Tibial nerve (tissue), 4 donors: ENCODE measurements at regions not wholly inside any gene's neighbourhood (a gene's known extent, or its start where the extent isn't known, plus 50 kb on each side); places are given as distances from the start of the nearest gene placed in this dataset.

Experiments used
- DNase-seq, 2 donors: peaks; one replicate each; pipeline ENCODE4 v3.0.0-alpha.2; 2019; ENCODE audit warnings: low spot score in 2 of 2
- H3K27ac ChIP-seq, 4 donors: fragments of 200-600 bp; sonication (generic) in 3 of 4; one replicate each; pipeline ENCODE4 v1.5.1; 2017 to 2019; ENCODE audit warnings: mild to moderate bottlenecking in 1 of 4
- H3K27me3 ChIP-seq, 2 donors: fragments of 200-600 bp; sonication (generic) in 1 of 2; one replicate each; pipeline versions ENCODE4 v1.5.1 to v1.6.0; 2017 to 2019
- H3K36me3 ChIP-seq, 3 donors: fragments of 200-600 bp; sonication (generic); one replicate each; pipeline ENCODE4 v1.5.1; 2018 to 2019
- H3K4me1 ChIP-seq, 4 donors: fragments of 200-600 bp; sonication (generic) in 3 of 4; one replicate each; pipeline ENCODE4 v1.5.1; 2017 to 2019
- H3K4me3 ChIP-seq, 4 donors: fragments of 200-600 bp; sonication (generic) in 3 of 4; one replicate each; pipeline ENCODE4 v1.5.1; 2017 to 2019; ENCODE audit warnings: mild to moderate bottlenecking in 1 of 4, moderate library complexity in 1 of 4
- H3K9me3 ChIP-seq, 4 donors: fragments of 200-600 bp; sonication (generic) in 3 of 4; one replicate each; pipeline ENCODE4 v1.5.1; 2017 to 2019
- EP300 ChIP-seq, 2 donors: sonication (generic); formaldehyde crosslinking; IDR thresholded peaks; one replicate each; pipeline ENCODE4 v1.6.1; 2017; ENCODE audit warnings: antibody characterized with exemption in 2 of 2, mild to moderate bottlenecking in 1 of 2
- POLR2A ChIP-seq, 2 donors: fragments of 450-650 bp; IDR thresholded peaks; one replicate each; pipeline ENCODE4 v1.6.1; 2017; ENCODE audit warnings: antibody characterized with exemption in 2 of 2, mild to moderate bottlenecking in 2 of 2, moderate library complexity in 2 of 2
- WGBS, 2 donors: methylation state at CpG; one replicate each; pipeline ENCODE4 v1.1.5; 2018; 5-methylcytosine and 5-hydroxymethylcytosine counted together
- TF ChIP-seq, protein P1 (sequence below), 5 experiments: fragments of 200-600 bp in 3 of 5; fragments of 450-650 bp in 2 of 5; sonication (generic) in 3 of 5; IDR thresholded peaks; one replicate each; pipeline ENCODE4 v1.5.1; 2016 to 2019; ENCODE audit warnings: antibody characterized with exemption in 5 of 5, mild to moderate bottlenecking in 3 of 5, moderate library complexity in 2 of 5

DNA sequence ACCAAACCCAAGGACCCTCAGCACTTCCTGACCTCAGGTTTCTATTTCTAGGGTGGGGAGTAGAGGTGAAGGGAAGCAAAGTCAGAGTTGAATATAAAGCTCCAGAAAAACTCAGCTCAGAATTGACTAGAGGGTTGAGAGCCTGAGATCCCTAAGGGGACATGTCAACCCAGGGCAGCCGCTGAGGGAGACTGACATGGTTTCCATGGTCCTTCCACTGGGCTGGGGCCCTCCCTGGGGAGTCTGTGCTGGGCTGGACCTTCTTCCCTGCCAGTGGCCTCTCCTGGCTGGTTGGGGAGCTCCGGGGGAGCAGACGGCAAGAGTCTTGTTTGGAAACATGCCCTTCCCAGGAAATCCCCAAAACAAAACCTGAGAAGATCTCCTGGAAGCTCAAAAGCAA, 121.3 kb downstream of the METRNL start:
- 34 to 44% methylated on average over 3 of the region's 3 CpGs for WGBS, 2 donors
- no peaks in the 10 kb centered on the region for H3K9me3 ChIP-seq
- H3K27ac ChIP-seq = peak overlapping the region; percentile 54 to 95 (median 82)
- no peaks in the 10 kb centered on the region for H3K27me3 ChIP-seq
- TF ChIP-seq, protein P1, sequence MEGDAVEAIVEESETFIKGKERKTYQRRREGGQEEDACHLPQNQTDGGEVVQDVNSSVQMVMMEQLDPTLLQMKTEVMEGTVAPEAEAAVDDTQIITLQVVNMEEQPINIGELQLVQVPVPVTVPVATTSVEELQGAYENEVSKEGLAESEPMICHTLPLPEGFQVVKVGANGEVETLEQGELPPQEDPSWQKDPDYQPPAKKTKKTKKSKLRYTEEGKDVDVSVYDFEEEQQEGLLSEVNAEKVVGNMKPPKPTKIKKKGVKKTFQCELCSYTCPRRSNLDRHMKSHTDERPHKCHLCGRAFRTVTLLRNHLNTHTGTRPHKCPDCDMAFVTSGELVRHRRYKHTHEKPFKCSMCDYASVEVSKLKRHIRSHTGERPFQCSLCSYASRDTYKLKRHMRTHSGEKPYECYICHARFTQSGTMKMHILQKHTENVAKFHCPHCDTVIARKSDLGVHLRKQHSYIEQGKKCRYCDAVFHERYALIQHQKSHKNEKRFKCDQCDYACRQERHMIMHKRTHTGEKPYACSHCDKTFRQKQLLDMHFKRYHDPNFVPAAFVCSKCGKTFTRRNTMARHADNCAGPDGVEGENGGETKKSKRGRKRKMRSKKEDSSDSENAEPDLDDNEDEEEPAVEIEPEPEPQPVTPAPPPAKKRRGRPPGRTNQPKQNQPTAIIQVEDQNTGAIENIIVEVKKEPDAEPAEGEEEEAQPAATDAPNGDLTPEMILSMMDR (IDR thresholded peaks at IDR 0.05) = no peak
- TF ChIP-seq POLR2A (IDR thresholded peaks at IDR 0.05) (no peak), EP300 (IDR thresholded peaks at IDR 0.05) (no peak)
- DNase-seq = peak; percentile 4 to 13
- peaks cover 0 to 66% (median 49%) of the 10 kb centered on the region in 4 donors for H3K4me1 ChIP-seq
- no peak overlapping the region for H3K4me3 ChIP-seq
- no peaks in the 10 kb centered on the region for H3K36me3 ChIP-seq

DNA sequence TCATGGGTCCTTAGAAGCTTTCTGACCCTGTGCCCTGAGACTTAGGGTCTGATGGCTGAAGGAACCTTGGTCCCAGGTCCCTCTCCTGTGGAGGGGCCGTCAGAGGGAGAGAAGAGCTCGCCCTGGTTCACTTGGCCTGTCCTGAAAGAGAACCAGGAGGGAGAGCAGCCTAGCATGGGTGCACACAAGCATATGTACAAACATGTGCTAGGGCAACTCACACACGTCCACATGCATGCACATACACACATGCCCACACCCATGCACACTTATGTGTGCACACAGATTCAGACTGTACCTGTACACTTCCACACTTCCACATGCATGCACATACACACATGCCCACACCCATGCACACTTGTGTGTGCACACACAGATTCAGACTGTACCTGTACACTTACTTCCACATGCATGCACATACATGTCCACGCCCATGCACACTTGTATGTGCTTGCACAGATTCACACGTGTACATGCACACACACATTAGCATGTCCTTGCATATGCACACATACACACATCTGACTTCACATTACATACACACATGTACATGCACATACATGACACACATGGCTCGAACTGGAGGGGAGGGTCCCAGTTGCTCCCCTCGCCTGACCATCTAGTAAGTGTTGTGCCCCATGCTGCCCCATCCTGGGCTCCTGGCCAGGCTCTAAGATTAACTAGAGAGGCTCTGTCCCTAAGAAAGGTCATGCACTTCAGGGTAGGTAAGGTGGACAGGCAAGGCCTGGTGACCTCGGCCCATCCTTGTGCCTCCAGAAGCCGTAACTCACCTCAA, 122.0 kb downstream of the METRNL start:
- H3K36me3 ChIP-seq = no peaks in the 10 kb centered on the region
- H3K27me3 ChIP-seq = no peaks in the 10 kb centered on the region
- DNase-seq = peak; percentile 4 to 7
- peak overlapping the region; percentile 54 to 98 (median 82) for H3K27ac ChIP-seq
- no peak overlapping the region for H3K4me3 ChIP-seq
- TF ChIP-seq, protein P1 (IDR thresholded peaks at IDR 0.05) = no peak
- TF ChIP-seq POLR2A (IDR thresholded peaks at IDR 0.05) (no peak), EP300 (IDR thresholded peaks at IDR 0.05) (no peak)
- no peaks in the 10 kb centered on the region for H3K9me3 ChIP-seq
- 86 to 92% methylated on average over 8 to 9 of the region's 9 CpGs for WGBS, 2 donors
- peaks cover 0 to 60% (median 42%) of the 10 kb centered on the region in 4 donors for H3K4me1 ChIP-seq

DNA sequence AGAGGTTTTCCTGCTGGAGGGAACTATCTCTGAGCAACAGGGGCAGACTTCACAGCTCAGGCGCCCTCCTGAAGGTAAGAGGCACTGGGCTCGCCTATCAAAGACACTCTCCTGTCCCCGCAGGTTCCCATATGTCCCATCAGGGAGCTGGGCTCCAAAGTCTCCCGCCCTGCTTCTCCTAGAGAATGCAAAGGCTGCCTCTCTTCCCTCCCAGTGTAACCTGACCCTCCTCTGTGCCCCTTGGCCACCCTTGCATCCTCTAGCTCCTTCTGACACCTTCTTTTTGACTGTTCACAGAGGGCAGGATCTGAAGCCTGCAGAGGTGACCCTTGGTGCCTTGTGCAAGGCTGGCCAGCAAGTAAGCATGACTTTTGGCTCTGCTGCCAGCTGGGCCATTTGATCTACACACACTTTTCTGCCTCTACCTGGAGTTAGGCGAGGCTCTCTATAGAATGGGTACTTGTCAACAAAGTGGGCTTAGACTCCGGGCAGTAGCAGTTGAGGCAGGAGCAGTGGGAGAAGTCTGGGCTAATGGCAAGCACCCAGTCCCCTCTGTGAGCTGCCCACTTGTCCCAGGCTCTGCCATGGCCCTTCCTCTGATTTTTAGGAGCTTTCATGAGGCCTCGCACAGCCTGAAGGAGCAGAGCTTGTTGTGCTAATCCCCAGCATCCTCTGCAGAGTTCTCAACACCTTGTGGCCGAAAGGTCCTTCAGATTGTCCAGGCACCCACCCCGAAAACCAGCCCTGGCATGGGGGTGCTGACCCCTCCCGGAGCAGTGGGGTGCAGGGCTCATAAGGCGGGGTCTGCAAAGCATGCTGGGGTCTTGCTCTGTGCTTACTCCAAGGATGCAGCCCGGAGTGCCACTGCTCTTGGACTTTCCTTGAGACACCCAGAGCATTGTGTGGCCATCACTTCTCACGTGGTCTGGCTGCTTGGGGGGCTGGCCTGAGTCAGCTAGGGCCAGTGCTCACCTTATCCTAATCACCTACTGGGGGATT, 122.9 kb downstream of the METRNL start:
- Histone ChIP-seq H3K4me1 (peaks cover 0 to 51% (median 37%) of the 10 kb centered on the region in 4 donors), H3K4me3 (no peak overlapping the region), H3K27me3 (no peaks in the 10 kb centered on the region), H3K9me3 (no peaks in the 10 kb centered on the region), H3K36me3 (no peaks in the 10 kb centered on the region), H3K27ac (peak overlapping the region; percentile 67 to 98 (median 82))
- 92 to 93% methylated on average over 9 to 11 of the region's 13 CpGs for whole genome bisulfite sequencing, 2 donors
- no peak for TF ChIP-seq EP300 (IDR thresholded peaks at IDR 0.05)
- TF ChIP-seq, protein P1 (IDR thresholded peaks at IDR 0.05) = no peak
- no peak for TF ChIP-seq POLR2A (IDR thresholded peaks at IDR 0.05)
- peak; percentile 4 to 11 for DNase-seq

DNA sequence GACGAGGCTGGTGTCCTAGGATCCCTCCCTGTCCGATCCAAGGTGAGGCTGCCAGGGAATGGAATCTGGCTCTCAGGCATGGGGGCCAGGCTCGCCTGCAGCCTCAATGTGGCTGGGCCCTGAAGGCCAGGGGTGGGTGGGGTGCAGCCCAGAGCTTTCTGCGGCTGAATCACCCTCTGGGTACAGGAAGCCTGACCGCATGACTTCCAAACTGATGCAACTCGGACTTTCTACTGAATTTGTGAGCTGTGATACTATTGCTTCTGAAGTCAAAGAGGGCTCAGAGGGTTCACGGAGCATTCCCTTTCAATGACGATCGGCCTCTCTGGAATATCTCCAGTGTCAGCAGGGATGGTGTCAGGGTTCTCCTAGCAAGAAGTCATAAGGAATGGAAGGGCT, 123.7 kb downstream of the METRNL start:
- Histone ChIP-seq H3K27ac (peak overlapping the region; percentile 67 to 98 (median 82)), H3K4me1 (peaks cover 0 to 47% (median 37%) of the 10 kb centered on the region in 4 donors), H3K36me3 (no peaks in the 10 kb centered on the region), H3K27me3 (no peaks in the 10 kb centered on the region), H3K9me3 (no peaks in the 10 kb centered on the region), H3K4me3 (no peak overlapping the region)
- WGBS, 2 donors = 51 to 59% methylated on average over 9 of the region's 9 CpGs
- TF ChIP-seq, protein P1 (IDR thresholded peaks at IDR 0.05) = peak in 1 of 5 experiments; percentile 9
- TF ChIP-seq EP300 (IDR thresholded peaks at IDR 0.05) (peak; percentile 79 to 90), POLR2A (IDR thresholded peaks at IDR 0.05) (peak in 1 of 2 donors; percentile 22)
- DNase-seq = peak; percentile 65 to 88
